Omental fat pad (tissue), 3 donors: ENCODE measurements at regions not wholly inside any gene's neighbourhood (a gene's known extent, or its start where the extent isn't known, plus 50 kb on each side); places are given as distances from the start of the nearest gene placed in this dataset.

Experiments
- ATAC-seq: fragments of 150-250 bp; one replicate; pipeline ENCODE4 v1.9.1; 2016; ENCODE audit warnings: mild to moderate bottlenecking, moderate library complexity; ENCODE audit not compliant: low FRiP score
- DNase-seq: peaks from one replicate; pipeline ENCODE4 v3.0.0-alpha.2; 2019; ENCODE audit warnings: low spot score
- TF ChIP-seq, protein P1 (sequence below), 3 donors: fragments of 450-650 bp; IDR thresholded peaks; one replicate each; pipeline ENCODE4 v1.5.1; 2016 to 2017; ENCODE audit warnings: antibody characterized with exemption in 3 of 3, mild to moderate bottlenecking in 3 of 3, moderate library complexity in 2 of 3

- no peak for DNase-seq
- TF ChIP-seq, protein P1, sequence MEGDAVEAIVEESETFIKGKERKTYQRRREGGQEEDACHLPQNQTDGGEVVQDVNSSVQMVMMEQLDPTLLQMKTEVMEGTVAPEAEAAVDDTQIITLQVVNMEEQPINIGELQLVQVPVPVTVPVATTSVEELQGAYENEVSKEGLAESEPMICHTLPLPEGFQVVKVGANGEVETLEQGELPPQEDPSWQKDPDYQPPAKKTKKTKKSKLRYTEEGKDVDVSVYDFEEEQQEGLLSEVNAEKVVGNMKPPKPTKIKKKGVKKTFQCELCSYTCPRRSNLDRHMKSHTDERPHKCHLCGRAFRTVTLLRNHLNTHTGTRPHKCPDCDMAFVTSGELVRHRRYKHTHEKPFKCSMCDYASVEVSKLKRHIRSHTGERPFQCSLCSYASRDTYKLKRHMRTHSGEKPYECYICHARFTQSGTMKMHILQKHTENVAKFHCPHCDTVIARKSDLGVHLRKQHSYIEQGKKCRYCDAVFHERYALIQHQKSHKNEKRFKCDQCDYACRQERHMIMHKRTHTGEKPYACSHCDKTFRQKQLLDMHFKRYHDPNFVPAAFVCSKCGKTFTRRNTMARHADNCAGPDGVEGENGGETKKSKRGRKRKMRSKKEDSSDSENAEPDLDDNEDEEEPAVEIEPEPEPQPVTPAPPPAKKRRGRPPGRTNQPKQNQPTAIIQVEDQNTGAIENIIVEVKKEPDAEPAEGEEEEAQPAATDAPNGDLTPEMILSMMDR (IDR thresholded peaks at IDR 0.05): no peak
- ATAC-seq: no peak
Measured at GRCh38 chr2:118460425-118460824, 372.2 kb downstream of the INSIG2 start.

DNA sequence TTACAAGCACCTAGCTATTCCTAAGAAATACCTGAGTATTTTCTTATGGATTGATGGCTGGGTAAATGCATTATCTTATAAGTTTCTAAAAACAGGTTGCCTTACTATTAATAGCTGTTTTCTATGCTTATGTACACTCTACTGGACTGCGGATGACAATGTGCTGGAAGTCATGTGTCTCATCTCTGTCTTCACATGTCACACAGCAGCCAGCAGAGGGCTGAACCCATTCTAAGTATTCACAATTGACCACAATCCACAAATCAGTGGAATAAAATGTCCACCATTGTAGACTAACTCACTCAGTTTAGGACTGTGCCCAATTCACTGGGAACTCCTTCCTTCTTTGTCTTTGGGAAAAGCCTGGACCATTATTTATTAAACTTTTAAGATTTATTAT lies 371.2 kb downstream of the INSIG2 start:
- TF ChIP-seq, protein P1 (IDR thresholded peaks at IDR 0.05): no peak
- ATAC-seq: no peak

GRCh38 chr2:118457951-118458350 lies 369.7 kb downstream of the INSIG2 start:
- DNase-seq: no peak
- TF ChIP-seq, protein P1 (IDR thresholded peaks at IDR 0.05): no peak
- no peak for ATAC-seq

More for the DNA sequence above, 371.2 kb downstream of the INSIG2 start:
- DNase-seq: no peak

DNA sequence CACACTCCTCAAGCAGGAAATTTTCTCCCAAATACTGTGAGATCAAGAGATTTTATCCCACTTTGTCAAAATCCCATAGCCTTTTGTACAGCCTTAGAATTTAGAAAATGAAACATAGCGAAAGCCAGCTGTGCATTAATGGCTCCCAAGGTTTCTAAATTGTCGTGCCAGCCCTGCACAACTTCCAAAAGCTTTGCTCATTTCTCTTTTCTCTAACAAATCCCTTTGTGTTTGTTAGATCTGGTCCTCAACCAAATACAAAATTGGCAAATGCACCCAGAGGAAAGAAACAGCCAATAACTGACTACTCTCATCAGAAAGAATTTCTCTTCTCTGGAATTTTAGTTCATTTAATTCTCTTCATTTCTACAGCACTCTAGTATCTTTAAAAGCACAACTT lies 361.1 kb downstream of the INSIG2 start:
- ATAC-seq: no peak
- DNase-seq: no peak
- TF ChIP-seq, protein P1 (IDR thresholded peaks at IDR 0.05): no peak

GRCh38 chr2:118443596-118443995 lies 355.3 kb downstream of the INSIG2 start:
- TF ChIP-seq, protein P1 (IDR thresholded peaks at IDR 0.05): no peak
- ATAC-seq (no peak), DNase-seq (no peak)

- no peak for ATAC-seq
- no peak for DNase-seq
Measured at GRCh38 chr2:118442996-118443553, 354.8 kb downstream of the INSIG2 start.

GRCh38 chr2:118442046-118442445 lies 353.8 kb downstream of the INSIG2 start:
- no peak for ATAC-seq
- DNase-seq: no peak
- TF ChIP-seq, protein P1 (IDR thresholded peaks at IDR 0.05): no peak

More at GRCh38 chr2:118442996-118443553, 354.8 kb downstream of the INSIG2 start:
- TF ChIP-seq, protein P1 (IDR thresholded peaks at IDR 0.05): no peak
